HepG2 (cell line): ENCODE measurements at regions not wholly inside any gene's neighbourhood (a gene's known extent, or its start where the extent isn't known, plus 50 kb on each side); places are given as distances from the start of the nearest gene placed in this dataset.

Source experiments
- ARID4A ChIP-seq: sonication (generic); formaldehyde crosslinking; IDR thresholded peaks from 2 replicates; pipeline ENCODE4 v1.5.0; 2020; ENCODE audit warnings: mild to moderate bottlenecking, missing genetic modification reagents, borderline replicate concordance
- BRD4 ChIP-seq: sonication (generic); formaldehyde crosslinking; IDR thresholded peaks from 2 replicates; pipeline ENCODE4 v1.4.0; 2020; ENCODE audit warnings: missing genetic modification reagents
- CEBPB ChIP-seq: IDR thresholded peaks from 2 replicates; pipeline ENCODE4 v1.6.1; 2011; ENCODE audit warnings: low read depth, low read length, improper control_type of control experiment, borderline replicate concordance
- CREBL2 ChIP-seq: sonication (generic); formaldehyde crosslinking; IDR thresholded peaks from 2 replicates; pipeline ENCODE4 v1.8.1; 2023; ENCODE audit warnings: missing genetic modification reagents, mild to moderate bottlenecking, borderline replicate concordance
- HDAC1 ChIP-seq: sonication (generic); formaldehyde crosslinking; IDR thresholded peaks from 2 replicates; pipeline ENCODE4 v1.5.1; 2020; ENCODE audit warnings: mild to moderate bottlenecking, missing genetic modification reagents
- HMG20B ChIP-seq: conservative IDR thresholded peaks from 2 replicates; pipeline ENCODE4 v1.6.1; 2016; ENCODE audit warnings: missing genetic modification reagents, missing compliant biosample characterization
- JUND ChIP-seq: sonication (generic); formaldehyde crosslinking; IDR thresholded peaks from 2 replicates; pipeline ENCODE4 v1.8.0; 2022; ENCODE audit warnings: mild to moderate bottlenecking, missing genetic modification reagents
- NFYB ChIP-seq: sonication (generic); formaldehyde crosslinking; IDR thresholded peaks from 2 replicates; pipeline ENCODE4 v1.4.0; 2020; ENCODE audit warnings: missing genetic modification reagents
- SIX1 ChIP-seq: sonication (generic); formaldehyde crosslinking; IDR thresholded peaks from 2 replicates; pipeline ENCODE4 v1.4.0; 2020; ENCODE audit warnings: missing genetic modification reagents, borderline replicate concordance
- SMAD3 ChIP-seq: sonication (generic); formaldehyde crosslinking; IDR thresholded peaks from 2 replicates; pipeline ENCODE4 v1.4.0; 2020; ENCODE audit warnings: missing genetic modification reagents
- STAT5B ChIP-seq: sonication (generic); formaldehyde crosslinking; IDR thresholded peaks from 2 replicates; pipeline ENCODE4 v1.4.0; 2020; ENCODE audit warnings: missing genetic modification reagents
- YEATS2 ChIP-seq: sonication (generic); formaldehyde crosslinking; IDR thresholded peaks from 2 replicates; pipeline ENCODE4 v1.4.0; 2020; ENCODE audit warnings: missing genetic modification reagents, borderline replicate concordance
- ZBTB14 ChIP-seq: sonication (generic); formaldehyde crosslinking; IDR thresholded peaks from 2 replicates; pipeline ENCODE4 v1.4.0; 2020; ENCODE audit warnings: missing genetic modification reagents
- ZFP82 ChIP-seq: sonication (generic); formaldehyde crosslinking; IDR thresholded peaks from 2 replicates; pipeline ENCODE4 v1.5.1; 2020; ENCODE audit warnings: mild to moderate bottlenecking, missing genetic modification reagents, borderline replicate concordance
- ZNF280D ChIP-seq: sonication (generic); formaldehyde crosslinking; IDR thresholded peaks from 2 replicates; pipeline ENCODE4 v1.5.1; 2020; ENCODE audit warnings: mild to moderate bottlenecking, missing genetic modification reagents
- ZNF317 ChIP-seq: sonication (generic); formaldehyde crosslinking; IDR thresholded peaks from 2 replicates; pipeline ENCODE4 v1.5.0; 2020; ENCODE audit warnings: mild to moderate bottlenecking, missing genetic modification reagents
- ZNF362 ChIP-seq: sonication (generic); formaldehyde crosslinking; IDR thresholded peaks from 2 replicates; pipeline ENCODE4 v1.4.0; 2020; ENCODE audit warnings: missing genetic modification reagents, mild to moderate bottlenecking, borderline replicate concordance
- ZNF564 ChIP-seq: sonication (generic); formaldehyde crosslinking; IDR thresholded peaks from 2 replicates; pipeline ENCODE4 v1.8.1; 2023; ENCODE audit warnings: mild to moderate bottlenecking, missing genetic modification reagents
- ZNF768 ChIP-seq: sonication (generic); formaldehyde crosslinking; IDR thresholded peaks from 2 replicates; pipeline ENCODE4 v1.4.0; 2020; ENCODE audit warnings: missing genetic modification reagents
- ZNF781 ChIP-seq: sonication (generic); formaldehyde crosslinking; IDR thresholded peaks from 2 replicates; pipeline ENCODE4 v1.5.1; 2020; ENCODE audit warnings: borderline replicate concordance, mild to moderate bottlenecking, missing genetic modification reagents; ENCODE audit errors: not compliant biosample characterization

GRCh38 chr10:59073456-59074053 is 102.9 kb upstream of the PHYHIPL start (continued):
- TF ChIP-seq ZNF317 (no peak), NFYB (no peak), HMG20B (CRISPR knock-in tag) (peak; percentile 83), CREBL2 (CRISPR knock-in tag) (no peak), STAT5B (CRISPR knock-in tag) (no peak; the same call in 1 of the 2 replicates), JUND (CRISPR knock-in tag) (no peak), ZNF781 (CRISPR knock-in tag) (peak; percentile 77), ZFP82 (CRISPR knock-in tag) (no peak), BRD4 (CRISPR knock-in tag) (peak; percentile 94), ZNF768 (no peak), SMAD3 (peak; percentile 78), ZNF564 (CRISPR knock-in tag) (no peak), ZNF362 (CRISPR knock-in tag) (peak; percentile 81; the same call in 1 of the 2 replicates), CEBPB (peak; percentile 56; the same call in 1 of the 2 replicates), ARID4A (CRISPR knock-in tag) (no peak; the same call in 1 of the 2 replicates), SIX1 (peak; percentile 83; the same call in 1 of the 2 replicates), ZNF280D (CRISPR knock-in tag) (peak; percentile 87), HDAC1 (peak; percentile 85), YEATS2 (CRISPR knock-in tag) (no peak; the same call in 1 of the 2 replicates), ZBTB14 (CRISPR knock-in tag) (peak; percentile 64)
